ENCODE measurements at regions not wholly inside any gene's neighbourhood (a gene's known extent, or its start where the extent isn't known, plus 50 kb on each side); places are given as distances from the start of the nearest gene placed in this dataset.

GRCh38 chr5:106601620-106602019, 1069.1 kb downstream of the EFNA5 start (continued):
- TF ChIP-seq ZNF155 (tag by site-specific recombination; IDR thresholded peaks at IDR 0.05) (no peak), ZNF571 (tag by site-specific recombination; IDR thresholded peaks at IDR 0.05) (no peak), ZNF677 (tag by site-specific recombination; IDR thresholded peaks at IDR 0.05) (no peak), YY1 (tag by site-specific recombination; IDR thresholded peaks at IDR 0.05) (no peak), ZBTB6 (tag by site-specific recombination; IDR thresholded peaks at IDR 0.05) (no peak), ZNF747 (tag by site-specific recombination; IDR thresholded peaks at IDR 0.05) (no peak)

- no peaks in the 10 kb centered on the region for H3K9me3 ChIP-seq (ENCODE audit: control insufficient read depth, insufficient read depth, low read depth, low read length)
- TF ChIP-seq ZFP3 (tag by site-specific recombination; IDR thresholded peaks at IDR 0.05; ENCODE audit: low read depth) (no peak), BCL6B (tag by site-specific recombination; IDR thresholded peaks at IDR 0.05) (no peak), ZNF398 (tag by site-specific recombination; IDR thresholded peaks at IDR 0.05) (no peak), ZNF223 (tag by site-specific recombination; IDR thresholded peaks at IDR 0.05) (no peak), ZNF174 (tag by site-specific recombination; IDR thresholded peaks at IDR 0.05) (no peak)
- no peaks in the 10 kb centered on the region for H3K36me3 ChIP-seq (ENCODE audit: control insufficient read depth in 2 of 2, insufficient read depth in 1 of 2, low read length in 2 of 2)
- H3K27ac ChIP-seq (ENCODE audit: extremely low read depth, low read depth, low read length), result no peak overlapping the region
- ChIA-PET CTCF (no interaction called here), POLR2A (no interaction called here)
- H3K4me3 ChIP-seq (ENCODE audit: low read depth, low read length), result no peak overlapping the region
- no peaks in the 10 kb centered on the region for H3K4me1 ChIP-seq (ENCODE audit: control insufficient read depth, insufficient read depth, low read length)
Observed at GRCh38 chr5:106600803-106601202, 1069.9 kb downstream of the EFNA5 start.

- H3K4me3 ChIP-seq (ENCODE audit: low read depth, low read length), result no peak overlapping the region
- TF ChIP-seq ZNF362 (tag by site-specific recombination; IDR thresholded peaks at IDR 0.05), result no peak
- no peak for TF ChIP-seq ZNF792 (tag by site-specific recombination; IDR thresholded peaks at IDR 0.05)
- TF ChIP-seq ZBTB44 (tag by site-specific recombination; IDR thresholded peaks at IDR 0.05), result no peak
- no peak for TF ChIP-seq ZNF830 (tag by site-specific recombination; IDR thresholded peaks at IDR 0.05; ENCODE audit: low read depth)
- TF ChIP-seq SCRT1 (tag by site-specific recombination; IDR thresholded peaks at IDR 0.05; ENCODE audit: borderline replicate concordance), result no peak
- no peak for TF ChIP-seq ZNF280C (tag by site-specific recombination; IDR thresholded peaks at IDR 0.05)
- no peak for TF ChIP-seq ZIC2 (tag by site-specific recombination; IDR thresholded peaks at IDR 0.05)
- TF ChIP-seq ZSCAN5A (tag by site-specific recombination; IDR thresholded peaks at IDR 0.05), result no peak
- no peak for TF ChIP-seq ZNF404 (tag by site-specific recombination; IDR thresholded peaks at IDR 0.05)
- no peak for TF ChIP-seq ZNF354C (tag by site-specific recombination; IDR thresholded peaks at IDR 0.05; ENCODE audit: borderline replicate concordance, low read depth)
- no peaks in the 10 kb centered on the region for H3K9me3 ChIP-seq (ENCODE audit: control insufficient read depth, insufficient read depth, low read depth, low read length)
- CTCF ChIA-PET, result no interaction called here
- H3K27ac ChIP-seq (ENCODE audit: extremely low read depth, low read depth, low read length), result no peak overlapping the region
- POLR2A ChIA-PET, result no interaction called here
- H3K4me1 ChIP-seq (ENCODE audit: control insufficient read depth, insufficient read depth, low read length), result no peaks in the 10 kb centered on the region
- no peaks in the 10 kb centered on the region for H3K36me3 ChIP-seq (ENCODE audit: control insufficient read depth in 2 of 2, insufficient read depth in 1 of 2, low read length in 2 of 2)
Observed at GRCh38 chr5:106595864-106596263, 1074.9 kb downstream of the EFNA5 start.

All from HEK293 (cell line).